ENCODE measurements at regions not wholly inside any gene's neighbourhood (a gene's known extent, or its start where the extent isn't known, plus 50 kb on each side); places are given as distances from the start of the nearest gene placed in this dataset.

DNA sequence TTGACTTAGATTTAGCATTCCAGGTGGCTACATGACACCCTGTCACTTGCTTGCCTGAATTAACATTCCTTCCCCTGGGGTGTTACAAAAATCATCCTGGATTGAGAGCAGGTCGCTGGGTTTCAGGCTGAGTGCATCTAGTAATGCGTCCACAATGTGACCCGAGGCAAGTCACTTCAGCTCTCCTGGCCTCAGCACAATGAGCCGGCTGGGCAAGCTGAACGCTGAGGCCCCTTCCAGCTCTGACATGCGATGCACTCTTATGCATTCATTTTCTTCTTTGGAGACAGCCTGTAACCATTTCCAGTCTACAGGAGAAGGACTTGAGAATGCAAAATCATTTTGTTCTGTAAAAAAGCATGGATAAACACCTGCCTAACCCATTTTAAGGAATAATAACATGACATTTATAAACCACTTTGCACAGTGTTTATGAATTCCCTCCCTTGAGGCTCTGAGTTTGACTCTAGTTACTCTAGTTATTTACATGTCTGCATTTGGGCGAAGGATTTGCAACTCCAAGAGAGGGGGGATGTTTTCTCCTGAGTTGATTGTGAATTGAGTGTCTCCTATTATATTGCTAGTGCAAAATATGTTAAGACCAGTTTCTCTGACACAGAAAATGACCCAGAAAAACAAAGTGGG is 63.0 kb upstream of the CPO start:
- no peak for TF ChIP-seq EZH2 (IDR thresholded peaks at IDR 0.05; ENCODE audit: borderline replicate concordance, control insufficient read depth, low read depth, low read length)
- no peak for TF ChIP-seq POLR2A (IDR thresholded peaks at IDR 0.05; ENCODE audit: low read depth, low read length)
- no peak for TF ChIP-seq CTCF (IDR thresholded peaks at IDR 0.05 in 2 of 3, conservative IDR thresholded peaks at IDR 0.05 in 1 of 3; ENCODE audit: control insufficient read depth in 2 of 3, extremely low read depth in 1 of 3, insufficient read depth in 1 of 3, low read depth in 3 of 3, low read length in 3 of 3)
- TF ChIP-seq KLF5 (IDR thresholded peaks at IDR 0.05; ENCODE audit: partially characterized antibody): no peak
- no peak for TF ChIP-seq PBX3 (IDR thresholded peaks at IDR 0.05; ENCODE audit: insufficient replicate concordance, low read depth, low read length)
- no peak for TF ChIP-seq CBX3 (IDR thresholded peaks at IDR 0.05; ENCODE audit: borderline replicate concordance, low read depth)
- no peak for TF ChIP-seq POLR2AphosphoS5 (IDR thresholded peaks at IDR 0.05; ENCODE audit: low read length)
- TF ChIP-seq NR2C2 (IDR thresholded peaks at IDR 0.05; ENCODE audit: borderline replicate concordance, control insufficient read depth, insufficient read length, low read depth): no peak
- TF ChIP-seq, protein P1, sequence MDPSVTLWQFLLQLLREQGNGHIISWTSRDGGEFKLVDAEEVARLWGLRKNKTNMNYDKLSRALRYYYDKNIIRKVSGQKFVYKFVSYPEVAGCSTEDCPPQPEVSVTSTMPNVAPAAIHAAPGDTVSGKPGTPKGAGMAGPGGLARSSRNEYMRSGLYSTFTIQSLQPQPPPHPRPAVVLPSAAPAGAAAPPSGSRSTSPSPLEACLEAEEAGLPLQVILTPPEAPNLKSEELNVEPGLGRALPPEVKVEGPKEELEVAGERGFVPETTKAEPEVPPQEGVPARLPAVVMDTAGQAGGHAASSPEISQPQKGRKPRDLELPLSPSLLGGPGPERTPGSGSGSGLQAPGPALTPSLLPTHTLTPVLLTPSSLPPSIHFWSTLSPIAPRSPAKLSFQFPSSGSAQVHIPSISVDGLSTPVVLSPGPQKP (IDR thresholded peaks at IDR 0.05; ENCODE audit: low read depth, low read length): no peak
- TF ChIP-seq TARDBP (IDR thresholded peaks at IDR 0.05; ENCODE audit: borderline replicate concordance): no peak
- no peak for TF ChIP-seq E2F8 (IDR thresholded peaks at IDR 0.05; ENCODE audit: low read depth, partially characterized antibody)
- TF ChIP-seq POU2F2 (IDR thresholded peaks at IDR 0.05; ENCODE audit: borderline replicate concordance, low read depth, low read length): no peak

Data from GM12878 (cell line).